Gastroesophageal sphincter (tissue), 4 donors: ENCODE measurements at regions not wholly inside any gene's neighbourhood (a gene's known extent, or its start where the extent isn't known, plus 50 kb on each side); places are given as distances from the start of the nearest gene placed in this dataset.

ENCODE experiments used
- ATAC-seq: fragments of 150-250 bp; one replicate; pipeline ENCODE4 v1.9.1; 2016; ENCODE audit warnings: mild to moderate bottlenecking, moderate library complexity
- H3K27ac ChIP-seq, 4 donors: fragments of 200-600 bp; sonication (generic) in 3 of 4; 1 replicate in 3 of 4; 2 replicates in 1 of 4; pipeline ENCODE4 v1.5.1; 2016 to 2019
- H3K27me3 ChIP-seq: fragments of 200-600 bp; sonication (generic); one replicate; pipeline ENCODE4 v1.5.1; 2019
- H3K36me3 ChIP-seq, 2 donors: fragments of 200-600 bp; sonication (generic); one replicate each; pipeline ENCODE4 v1.5.1; 2019; ENCODE audit warnings: control low read depth in 1 of 2
- H3K4me1 ChIP-seq, 3 donors: fragments of 200-600 bp; sonication (generic); 1 replicate in 2 of 3; 2 replicates in 1 of 3; pipeline ENCODE4 v1.5.1; 2016 to 2019; ENCODE audit warnings: control low read depth in 2 of 3
- H3K4me3 ChIP-seq, 2 donors: fragments of 200-600 bp; sonication (generic); one replicate each; pipeline ENCODE4 v1.5.1; 2019; ENCODE audit warnings: mild to moderate bottlenecking in 1 of 2, moderate library complexity in 1 of 2
- H3K9me3 ChIP-seq, 3 donors: fragments of 200-600 bp; sonication (generic); one replicate each; pipeline ENCODE4 v1.5.1; 2017 to 2019; ENCODE audit warnings: control low read depth in 2 of 3
- EP300 ChIP-seq: sonication (generic); formaldehyde crosslinking; IDR thresholded peaks from one replicate; pipeline ENCODE4 v1.6.1; 2017; ENCODE audit warnings: antibody characterized with exemption, mild to moderate bottlenecking
- POLR2A ChIP-seq, 2 donors: fragments of 450-650 bp; IDR thresholded peaks; one replicate each; pipeline ENCODE4 v1.6.1; 2017; ENCODE audit warnings: antibody characterized with exemption in 2 of 2, mild to moderate bottlenecking in 2 of 2, moderate library complexity in 1 of 2
- POLR2AphosphoS5 ChIP-seq: sonication (generic); formaldehyde crosslinking; IDR thresholded peaks from one replicate; pipeline ENCODE4 v1.6.1; 2017; ENCODE audit warnings: antibody characterized with exemption
- WGBS, 2 donors: methylation state at CpG; one replicate each; pipeline ENCODE4 v1.1.5; 2018; ENCODE audit warnings: low coverage in 1 of 2; 5-methylcytosine and 5-hydroxymethylcytosine counted together
- TF ChIP-seq, protein P1 (sequence below), 4 experiments: fragments of 200-600 bp in 2 of 4; fragments of 450-650 bp in 2 of 4; sonication (generic) in 1 of 4; IDR thresholded peaks; one replicate each; pipeline ENCODE4 v1.5.1; 2017 to 2019; ENCODE audit warnings: antibody characterized with exemption in 4 of 4, mild to moderate bottlenecking in 2 of 4, moderate library complexity in 2 of 4

GRCh38 chr13:55664178-55664577, 1476.5 kb upstream of the PRR20A start:
- no peaks in the 10 kb centered on the region for H3K4me1 ChIP-seq
- WGBS, 2 donors = 23 to 59% methylated on average over 3 of the region's 3 CpGs
- no peak for ATAC-seq
- H3K9me3 ChIP-seq = no peaks in the 10 kb centered on the region
- H3K36me3 ChIP-seq = no peaks in the 10 kb centered on the region
- H3K4me3 ChIP-seq = no peak overlapping the region
- H3K27me3 ChIP-seq = no peaks in the 10 kb centered on the region
- no peak overlapping the region for H3K27ac ChIP-seq
- TF ChIP-seq EP300 (no peak), POLR2A (IDR thresholded peaks at IDR 0.05) (no peak), POLR2AphosphoS5 (no peak)
- TF ChIP-seq, protein P1, sequence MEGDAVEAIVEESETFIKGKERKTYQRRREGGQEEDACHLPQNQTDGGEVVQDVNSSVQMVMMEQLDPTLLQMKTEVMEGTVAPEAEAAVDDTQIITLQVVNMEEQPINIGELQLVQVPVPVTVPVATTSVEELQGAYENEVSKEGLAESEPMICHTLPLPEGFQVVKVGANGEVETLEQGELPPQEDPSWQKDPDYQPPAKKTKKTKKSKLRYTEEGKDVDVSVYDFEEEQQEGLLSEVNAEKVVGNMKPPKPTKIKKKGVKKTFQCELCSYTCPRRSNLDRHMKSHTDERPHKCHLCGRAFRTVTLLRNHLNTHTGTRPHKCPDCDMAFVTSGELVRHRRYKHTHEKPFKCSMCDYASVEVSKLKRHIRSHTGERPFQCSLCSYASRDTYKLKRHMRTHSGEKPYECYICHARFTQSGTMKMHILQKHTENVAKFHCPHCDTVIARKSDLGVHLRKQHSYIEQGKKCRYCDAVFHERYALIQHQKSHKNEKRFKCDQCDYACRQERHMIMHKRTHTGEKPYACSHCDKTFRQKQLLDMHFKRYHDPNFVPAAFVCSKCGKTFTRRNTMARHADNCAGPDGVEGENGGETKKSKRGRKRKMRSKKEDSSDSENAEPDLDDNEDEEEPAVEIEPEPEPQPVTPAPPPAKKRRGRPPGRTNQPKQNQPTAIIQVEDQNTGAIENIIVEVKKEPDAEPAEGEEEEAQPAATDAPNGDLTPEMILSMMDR (IDR thresholded peaks at IDR 0.05) = no peak

GRCh38 chr13:55669051-55669450, 1471.7 kb upstream of the PRR20A start:
- Histone ChIP-seq H3K9me3 (no peaks in the 10 kb centered on the region), H3K4me1 (no peaks in the 10 kb centered on the region), H3K36me3 (no peaks in the 10 kb centered on the region), H3K4me3 (no peak overlapping the region), H3K27ac (no peak overlapping the region), H3K27me3 (no peaks in the 10 kb centered on the region)
- ATAC-seq = no peak
- TF ChIP-seq POLR2AphosphoS5 (no peak), EP300 (no peak), POLR2A (IDR thresholded peaks at IDR 0.05) (no peak)
- TF ChIP-seq, protein P1 (IDR thresholded peaks at IDR 0.05) = no peak
- WGBS, 2 donors = 38 to 40% methylated on average over 1 of the region's 1 CpG

GRCh38 chr13:55673910-55674309, 1466.8 kb upstream of the PRR20A start:
- H3K27ac ChIP-seq = no peak overlapping the region
- H3K9me3 ChIP-seq = no peaks in the 10 kb centered on the region
- no peaks in the 10 kb centered on the region for H3K36me3 ChIP-seq
- 89 to 92% methylated on average over 2 of the region's 2 CpGs for WGBS, 2 donors
- no peak overlapping the region for H3K4me3 ChIP-seq
- ATAC-seq = no peak
- H3K4me1 ChIP-seq = no peaks in the 10 kb centered on the region
- no peak for TF ChIP-seq POLR2A (IDR thresholded peaks at IDR 0.05)
- TF ChIP-seq POLR2AphosphoS5 = no peak
- no peak for TF ChIP-seq EP300
- TF ChIP-seq, protein P1 (IDR thresholded peaks at IDR 0.05) = no peak
- no peaks in the 10 kb centered on the region for H3K27me3 ChIP-seq

GRCh38 chr13:55682776-55683175, 1457.9 kb upstream of the PRR20A start:
- no peak overlapping the region for H3K4me3 ChIP-seq
- WGBS, 2 donors = 25 to 33% methylated on average over 3 of the region's 3 CpGs
- TF ChIP-seq POLR2A (IDR thresholded peaks at IDR 0.05) = no peak

DNA sequence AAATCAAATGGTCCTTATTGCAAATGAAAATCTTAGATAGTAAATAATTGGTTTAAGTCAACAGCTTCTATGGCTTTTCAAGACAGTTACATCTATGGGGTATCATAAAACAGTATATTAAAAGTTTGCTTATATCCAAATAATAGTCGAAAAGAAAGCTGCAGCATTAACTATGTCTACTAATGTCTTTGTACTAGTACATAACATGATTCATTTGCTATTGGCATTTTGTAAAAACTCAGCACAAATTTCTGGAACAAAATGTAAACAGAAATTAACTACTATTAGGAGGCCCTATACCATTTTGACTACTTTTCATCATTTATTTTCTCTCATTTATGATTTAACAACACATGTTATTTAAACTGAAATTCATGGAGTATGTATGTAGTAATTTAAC, 1435.2 kb upstream of the PRR20A start:
- Histone ChIP-seq H3K27me3 (no peaks in the 10 kb centered on the region), H3K9me3 (no peaks in the 10 kb centered on the region), H3K4me3 (no peak overlapping the region), H3K36me3 (no peaks in the 10 kb centered on the region), H3K27ac (no peak overlapping the region), H3K4me1 (no peaks in the 10 kb centered on the region)
- TF ChIP-seq EP300 = no peak
- TF ChIP-seq POLR2A (IDR thresholded peaks at IDR 0.05) = no peak
- TF ChIP-seq, protein P1 (IDR thresholded peaks at IDR 0.05) = no peak
- no peak for TF ChIP-seq POLR2AphosphoS5
- 43 to 45% methylated on average over 1 of the region's 1 CpG for WGBS, 2 donors
- no peak for ATAC-seq

More at GRCh38 chr13:55682776-55683175, 1457.9 kb upstream of the PRR20A start:
- ATAC-seq = no peak
- no peak overlapping the region for H3K27ac ChIP-seq
- H3K9me3 ChIP-seq = no peaks in the 10 kb centered on the region
- H3K4me1 ChIP-seq = no peaks in the 10 kb centered on the region
- H3K36me3 ChIP-seq = no peaks in the 10 kb centered on the region
- no peaks in the 10 kb centered on the region for H3K27me3 ChIP-seq
